ENCODE measurements at regions not wholly inside any gene's neighbourhood (a gene's known extent, or its start where the extent isn't known, plus 50 kb on each side); places are given as distances from the start of the nearest gene placed in this dataset.

DNA sequence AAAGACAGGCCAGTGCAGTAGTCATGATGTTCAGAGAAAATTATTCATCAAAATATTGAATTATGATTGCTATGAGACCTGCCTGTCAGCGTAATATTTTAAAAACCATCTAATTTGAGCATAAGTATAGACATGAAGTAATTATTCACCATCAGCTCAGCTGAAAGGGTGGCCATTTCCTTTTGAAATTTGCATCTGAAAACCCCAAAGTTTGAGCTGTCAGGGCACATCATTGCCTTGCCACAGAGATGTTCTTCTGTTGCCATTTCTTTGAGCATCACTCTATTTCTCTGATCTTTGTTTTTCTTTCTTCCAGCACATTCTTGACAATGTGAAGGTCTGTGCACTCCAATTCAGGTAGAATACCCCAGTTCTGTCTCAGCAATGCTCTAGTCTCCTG lies 147.5 kb upstream of the RHOBTB1 start:
- no peak overlapping the region for H2BK5ac ChIP-seq (ENCODE audit: low read depth, low read length, poor library complexity, severe bottlenecking)
- BruUV-seq (replicated peaks) = no TSS peak
- H2BK120ac ChIP-seq (ENCODE audit: low read depth, low read length) = no peak overlapping the region
- in situ Hi-C loops (cut with MboI; ENCODE audit: low sequenced_read_pairs) = no loop called here
- intact Hi-C loops (cut with micrococcal nuclease) = no loop called here
- CTCF ChIA-PET = no interaction called here
- no peaks in the 10 kb centered on the region for H3K79me1 ChIP-seq (ENCODE audit: low read depth in 1 of 2, low read length in 2 of 2)
- ATAC-seq (ENCODE audit: low read depth) (no peak), DNase-seq (no peak)
- H3K9me1 ChIP-seq (ENCODE audit: insufficient read depth, low read length) = no peaks in the 10 kb centered on the region
- no peak overlapping the region for H4K91ac ChIP-seq (ENCODE audit: insufficient read depth, low read depth, low read length)
- H4K8ac ChIP-seq (ENCODE audit: low read depth in 2 of 2, low read length in 2 of 2) = no peak overlapping the region
- H2AFZ ChIP-seq (replicated peaks; ENCODE audit: low read length, poor library complexity) = no peak overlapping the region
- H3K9me3 ChIP-seq (ENCODE audit: control insufficient read depth, insufficient read depth, low read length) = peaks cover 2% of the 10 kb centered on the region; the same call in 1 of the 2 replicates
- H3K9ac ChIP-seq (ENCODE audit: low read depth, low read length) = no peak overlapping the region
- H3K27me3 ChIP-seq (ENCODE audit: control insufficient read depth, insufficient read depth, low read length) = peaks cover 10% of the 10 kb centered on the region; the same call in 1 of the 2 replicates
- no peak overlapping the region for H3K4me2 ChIP-seq (ENCODE audit: low read depth, low read length)
- H3K14ac ChIP-seq (replicated peaks; ENCODE audit: low read depth, low read length) = no peak overlapping the region
- H2BK15ac ChIP-seq (ENCODE audit: low read depth, low read length) = no peak overlapping the region
- H3K4me1 ChIP-seq (ENCODE audit: control insufficient read depth, insufficient read depth, low read length) = no peaks in the 10 kb centered on the region
- H3K23ac ChIP-seq (ENCODE audit: low read depth, low read length) = no peak overlapping the region
- no peak overlapping the region for H2BK20ac ChIP-seq (ENCODE audit: low read depth, low read length)
- no peak overlapping the region for H3K27ac ChIP-seq (ENCODE audit: insufficient read depth, low read length)
- H3K18ac ChIP-seq (ENCODE audit: low read depth, low read length) = no peak overlapping the region
- no peak overlapping the region for H3K56ac ChIP-seq (ENCODE audit: extremely low read depth, insufficient read depth, low read length)
- H3K36me3 ChIP-seq (ENCODE audit: control insufficient read depth, insufficient read depth, low read length) = no peaks in the 10 kb centered on the region
- no peak overlapping the region for H2AK9ac ChIP-seq (replicated peaks; ENCODE audit: low read depth, low read length, poor library complexity)
- no peak overlapping the region for H2AK5ac ChIP-seq (ENCODE audit: low read depth, low read length)
- H4K5ac ChIP-seq (ENCODE audit: low read depth, low read length) = no peak overlapping the region
- dilution Hi-C loops (cut with HindIII; ENCODE audit: low sequenced_read_pairs, unreplicated experiment) = no loop called here
- no peak overlapping the region for H3K4ac ChIP-seq (ENCODE audit: low read depth, low read length)
- H3K4me3 ChIP-seq (ENCODE audit: insufficient read depth, low read depth, low read length) = no peak overlapping the region
- no CpG with 5 or more reads among the region's 1 CpG for WGBS, 2 experiments (ENCODE audit: extremely low coverage in 2 of 2, insufficient read length in 1 of 2)
- POLR2A ChIA-PET (ENCODE audit: unreplicated experiment) = no interaction called here
- H4K20me1 ChIP-seq (ENCODE audit: insufficient read depth, low read length) = no peaks in the 10 kb centered on the region
- TF ChIP-seq MXI1 (IDR thresholded peaks at IDR 0.05; ENCODE audit: borderline replicate concordance, low read depth, low read length) = no peak
- TF ChIP-seq, protein P1, sequence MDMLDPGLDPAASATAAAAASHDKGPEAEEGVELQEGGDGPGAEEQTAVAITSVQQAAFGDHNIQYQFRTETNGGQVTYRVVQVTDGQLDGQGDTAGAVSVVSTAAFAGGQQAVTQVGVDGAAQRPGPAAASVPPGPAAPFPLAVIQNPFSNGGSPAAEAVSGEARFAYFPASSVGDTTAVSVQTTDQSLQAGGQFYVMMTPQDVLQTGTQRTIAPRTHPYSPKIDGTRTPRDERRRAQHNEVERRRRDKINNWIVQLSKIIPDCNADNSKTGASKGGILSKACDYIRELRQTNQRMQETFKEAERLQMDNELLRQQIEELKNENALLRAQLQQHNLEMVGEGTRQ (IDR thresholded peaks at IDR 0.05; ENCODE audit: low read depth, low read length) = no peak
- TF ChIP-seq FOS (IDR thresholded peaks at IDR 0.05; ENCODE audit: low read depth, low read length) = no peak
- TF ChIP-seq RCOR1 (IDR thresholded peaks at IDR 0.05; ENCODE audit: insufficient replicate concordance, low read length) = no peak
- no peak for TF ChIP-seq RAD21 (IDR thresholded peaks at IDR 0.05; ENCODE audit: low read length)
- no peak for TF ChIP-seq RFX5 (IDR thresholded peaks at IDR 0.05; ENCODE audit: low read depth, low read length)
- TF ChIP-seq NFE2L2 (IDR thresholded peaks at IDR 0.05; ENCODE audit: low read depth, low read length) = no peak
